PC-3 (cell line): ENCODE measurements at regions not wholly inside any gene's neighbourhood (a gene's known extent, or its start where the extent isn't known, plus 50 kb on each side); places are given as distances from the start of the nearest gene placed in this dataset.

Experiments used
- ATAC-seq: fragments of 200-7000 bp; cut with Tn5 transposase; 2 replicates; pipeline ENCODE4 v1.9.1; 2020; ENCODE audit warnings: mild to moderate bottlenecking, moderate library complexity
- BruUV-seq: library from RNA; stranded (reverse); fragments of 400-500 nt; replicated peaks from 2 replicates; lab custom pipeline; 2021; lab: Mats Ljungman, UMichigan
- CTCF ChIA-PET: fragments of 300-600 bp; sonication (Branson Sonifier 250); formaldehyde crosslinking; loops from one replicate; lab custom pipeline; 2022; ENCODE audit warnings: antibody characterized with exemption; lab: Charles Lee
- POLR2A ChIA-PET: fragments of 300-600 bp; sonication (Branson Sonifier 250); formaldehyde crosslinking; loops from one replicate; lab custom pipeline; 2022; ENCODE audit warnings: antibody characterized with exemption; ENCODE audit not compliant: unreplicated experiment; lab: Charles Lee
- DNase-seq: peaks from one replicate; pipeline ENCODE4 v3.0.0-alpha.2; 2015
- H2AFZ ChIP-seq: fragments of 300-600 bp; sonication (generic); 2 replicates; pipeline ENCODE4 v1.6.0; 2016; ENCODE audit warnings: antibody characterized with exemption, low read length
- H3F3A ChIP-seq: fragments of 300-600 bp; sonication (generic); one replicate; pipeline ENCODE4 v1.6.0; 2017; ENCODE audit warnings: antibody characterized with exemption, low read length, control low read depth, mild to moderate bottlenecking; ENCODE audit not compliant: unreplicated experiment
- H3K27ac ChIP-seq: fragments of 300-600 bp; sonication (generic); 2 replicates; pipeline ENCODE4 v1.5.1; 2016; ENCODE audit warnings: mild to moderate bottlenecking, low read length
- H3K27me3 ChIP-seq: fragments of 300-600 bp; sonication (generic); 2 replicates; pipeline ENCODE4 v1.6.1; 2016; ENCODE audit warnings: low read length, mixed read lengths
- H3K36me3 ChIP-seq: fragments of 300-600 bp; sonication (generic); 2 replicates; pipeline ENCODE4 v1.6.1; 2016; ENCODE audit warnings: low read depth, mixed run types, low read length, mixed read lengths
- H3K4me1 ChIP-seq: fragments of 300-600 bp; sonication (generic); 2 replicates; pipeline ENCODE4 v1.5.1; 2016; ENCODE audit warnings: low read length; ENCODE audit not compliant: insufficient read depth
- H3K4me2 ChIP-seq: fragments of 300-600 bp; sonication (generic); 2 replicates; pipeline ENCODE4 v1.6.0; 2016; ENCODE audit warnings: low read length
- H3K4me3 ChIP-seq: fragments of 300-600 bp; sonication (generic); 2 replicates; pipeline ENCODE4 v1.5.1; 2016; ENCODE audit warnings: mild to moderate bottlenecking, low read length, mixed read lengths
- H3K79me2 ChIP-seq: fragments of 300-600 bp; sonication (generic); 2 replicates; pipeline ENCODE4 v1.6.1; 2017; ENCODE audit warnings: low read length, mixed read lengths
- H3K9ac ChIP-seq: fragments of 300-600 bp; sonication (generic); 2 replicates; pipeline ENCODE4 v1.6.0; 2016; ENCODE audit warnings: mild to moderate bottlenecking, low read length
- H3K9me2 ChIP-seq: fragments of 300-600 bp; sonication (generic); replicated peaks from 2 replicates; pipeline ENCODE4 v1.6.1; 2016; ENCODE audit warnings: mixed run types, low read length, mixed read lengths
- H3K9me3 ChIP-seq: fragments of 300-600 bp; sonication (generic); 2 replicates; pipeline ENCODE4 v1.6.1; 2016; ENCODE audit warnings: low read length, mixed read lengths
- H4K20me1 ChIP-seq: fragments of 300-600 bp; sonication (generic); 2 replicates; pipeline ENCODE4 v1.6.1; 2016; ENCODE audit warnings: low read length, mixed read lengths
- EZH2 ChIP-seq: fragments of 300-600 bp; sonication (generic); IDR thresholded peaks from one replicate; pipeline ENCODE4 v1.6.1; 2017; ENCODE audit warnings: antibody characterized with exemption, mild to moderate bottlenecking, low read length; ENCODE audit not compliant: unreplicated experiment
- EZH2phosphoT487 ChIP-seq: fragments of 300-600 bp; sonication (generic); IDR thresholded peaks from 2 replicates; pipeline ENCODE4 v1.6.1; 2018; ENCODE audit warnings: mild to moderate bottlenecking, antibody characterized with exemption, low read length, borderline replicate concordance
- intact Hi-C: fragments of 100-400 bp; cut with micrococcal nuclease; formaldehyde crosslinking; loops from 2 replicates; pipeline ENCODE4 v1.9.0; 2023
- TF ChIP-seq, protein P1 (sequence below): fragments of 300-600 bp; sonication (generic); conservative IDR thresholded peaks from 2 replicates; pipeline ENCODE4 v1.5.1; 2017; ENCODE audit warnings: antibody characterized with exemption, low read depth, mild to moderate bottlenecking, low read length

DNA sequence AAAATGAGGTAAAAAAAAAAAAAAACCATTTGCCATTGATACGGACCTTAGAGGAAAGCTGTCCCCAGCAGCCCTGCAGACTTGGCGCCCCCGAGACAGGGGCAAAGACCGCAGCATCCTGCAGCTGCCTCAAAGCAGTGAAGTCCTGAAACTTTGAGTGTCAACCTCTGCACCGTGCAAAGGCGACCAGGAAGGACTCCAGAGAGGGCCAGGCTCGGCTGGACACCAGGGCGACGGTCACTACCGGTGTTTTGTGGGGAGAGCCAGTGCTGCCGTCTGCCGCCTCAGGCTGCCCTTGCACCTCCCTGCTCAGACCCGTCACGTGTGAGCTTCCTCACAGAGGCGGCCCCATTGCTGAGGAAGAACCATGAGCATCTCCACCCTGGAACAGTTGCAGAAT, 146.7 kb upstream of the SPACA7 start:
- H4K20me1 ChIP-seq = no peaks in the 10 kb centered on the region
- H3K27ac ChIP-seq = no peak overlapping the region
- H3K4me3 ChIP-seq = no peak overlapping the region
- H3K9me3 ChIP-seq = no peaks in the 10 kb centered on the region
- no TSS peak for BruUV-seq
- no peaks in the 10 kb centered on the region for H3F3A ChIP-seq
- no peak for DNase-seq
- H3K4me2 ChIP-seq = no peak overlapping the region
- CTCF ChIA-PET = no interaction called here
- no peaks in the 10 kb centered on the region for H3K79me2 ChIP-seq
- no peaks in the 10 kb centered on the region for H3K36me3 ChIP-seq
- POLR2A ChIA-PET = no interaction called here
- intact Hi-C loops = no loop called here
- no peak overlapping the region for H2AFZ ChIP-seq
- ATAC-seq = no peak
- H3K4me1 ChIP-seq = no peaks in the 10 kb centered on the region
- H3K9ac ChIP-seq = no peak overlapping the region
- no peak for TF ChIP-seq EZH2
- TF ChIP-seq, protein P1, sequence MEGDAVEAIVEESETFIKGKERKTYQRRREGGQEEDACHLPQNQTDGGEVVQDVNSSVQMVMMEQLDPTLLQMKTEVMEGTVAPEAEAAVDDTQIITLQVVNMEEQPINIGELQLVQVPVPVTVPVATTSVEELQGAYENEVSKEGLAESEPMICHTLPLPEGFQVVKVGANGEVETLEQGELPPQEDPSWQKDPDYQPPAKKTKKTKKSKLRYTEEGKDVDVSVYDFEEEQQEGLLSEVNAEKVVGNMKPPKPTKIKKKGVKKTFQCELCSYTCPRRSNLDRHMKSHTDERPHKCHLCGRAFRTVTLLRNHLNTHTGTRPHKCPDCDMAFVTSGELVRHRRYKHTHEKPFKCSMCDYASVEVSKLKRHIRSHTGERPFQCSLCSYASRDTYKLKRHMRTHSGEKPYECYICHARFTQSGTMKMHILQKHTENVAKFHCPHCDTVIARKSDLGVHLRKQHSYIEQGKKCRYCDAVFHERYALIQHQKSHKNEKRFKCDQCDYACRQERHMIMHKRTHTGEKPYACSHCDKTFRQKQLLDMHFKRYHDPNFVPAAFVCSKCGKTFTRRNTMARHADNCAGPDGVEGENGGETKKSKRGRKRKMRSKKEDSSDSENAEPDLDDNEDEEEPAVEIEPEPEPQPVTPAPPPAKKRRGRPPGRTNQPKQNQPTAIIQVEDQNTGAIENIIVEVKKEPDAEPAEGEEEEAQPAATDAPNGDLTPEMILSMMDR = no peak
- TF ChIP-seq EZH2phosphoT487 = no peak
- no peaks in the 10 kb centered on the region for H3K9me2 ChIP-seq
- peaks cover 74% of the 10 kb centered on the region for H3K27me3 ChIP-seq

DNA sequence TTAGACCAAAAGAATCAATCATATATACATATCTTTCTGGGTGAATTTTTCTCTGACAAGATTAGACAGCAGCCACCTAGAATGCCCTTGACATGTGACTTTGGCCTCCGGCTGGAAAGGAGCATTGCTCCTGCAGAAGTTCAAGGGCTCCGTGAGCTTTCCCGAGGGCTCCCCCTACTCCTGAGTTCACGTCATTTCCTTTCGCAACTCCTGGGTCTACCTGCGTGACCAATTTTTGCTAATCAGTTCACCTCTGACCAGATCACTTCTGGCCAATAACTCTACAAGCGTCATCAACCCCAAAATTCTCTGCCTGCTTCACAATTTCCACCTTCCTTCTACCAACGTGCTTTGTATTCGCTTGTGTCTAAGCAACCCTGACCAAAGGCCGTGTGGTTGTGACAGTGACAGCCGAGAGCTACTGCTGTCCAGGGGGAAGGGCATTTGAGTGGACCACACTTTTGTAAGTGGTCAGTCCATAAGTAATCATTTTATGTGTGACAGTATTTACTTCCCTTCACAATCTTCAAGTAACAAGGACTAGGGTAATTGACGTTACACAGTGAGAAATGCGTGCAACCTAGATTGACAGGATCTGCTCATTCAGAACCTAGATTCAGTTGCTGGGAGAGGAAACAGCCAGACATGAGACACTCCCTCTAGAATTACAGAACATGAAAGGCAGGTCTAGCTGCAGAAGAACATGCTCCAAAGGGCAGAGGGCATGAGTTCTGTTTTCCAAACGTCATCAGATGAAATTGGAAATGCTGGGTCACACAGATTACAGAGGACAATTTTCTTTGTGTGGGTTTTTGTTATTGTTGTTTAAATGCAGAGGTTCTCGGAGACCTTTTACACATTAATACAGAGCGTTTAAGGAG, 145.9 kb upstream of the SPACA7 start:
- H3K9ac ChIP-seq = no peak overlapping the region
- H3K4me2 ChIP-seq = no peak overlapping the region
- DNase-seq (no peak), ATAC-seq (no peak)
- no peaks in the 10 kb centered on the region for H3K36me3 ChIP-seq
- H3K4me1 ChIP-seq = no peaks in the 10 kb centered on the region
- no peaks in the 10 kb centered on the region for H3K9me2 ChIP-seq
- H3K9me3 ChIP-seq = no peaks in the 10 kb centered on the region
- intact Hi-C loops = no loop called here
- BruUV-seq = no TSS peak
- ChIA-PET POLR2A (no interaction called here), CTCF (no interaction called here)
- no peaks in the 10 kb centered on the region for H3F3A ChIP-seq
- H3K27ac ChIP-seq = no peak overlapping the region
- H3K79me2 ChIP-seq = no peaks in the 10 kb centered on the region
- no peak overlapping the region for H3K4me3 ChIP-seq
- no peak overlapping the region for H2AFZ ChIP-seq
- no peaks in the 10 kb centered on the region for H4K20me1 ChIP-seq
- TF ChIP-seq EZH2 (no peak), EZH2phosphoT487 (no peak)
- TF ChIP-seq, protein P1 = no peak
- H3K27me3 ChIP-seq = peaks cover 77% of the 10 kb centered on the region

DNA sequence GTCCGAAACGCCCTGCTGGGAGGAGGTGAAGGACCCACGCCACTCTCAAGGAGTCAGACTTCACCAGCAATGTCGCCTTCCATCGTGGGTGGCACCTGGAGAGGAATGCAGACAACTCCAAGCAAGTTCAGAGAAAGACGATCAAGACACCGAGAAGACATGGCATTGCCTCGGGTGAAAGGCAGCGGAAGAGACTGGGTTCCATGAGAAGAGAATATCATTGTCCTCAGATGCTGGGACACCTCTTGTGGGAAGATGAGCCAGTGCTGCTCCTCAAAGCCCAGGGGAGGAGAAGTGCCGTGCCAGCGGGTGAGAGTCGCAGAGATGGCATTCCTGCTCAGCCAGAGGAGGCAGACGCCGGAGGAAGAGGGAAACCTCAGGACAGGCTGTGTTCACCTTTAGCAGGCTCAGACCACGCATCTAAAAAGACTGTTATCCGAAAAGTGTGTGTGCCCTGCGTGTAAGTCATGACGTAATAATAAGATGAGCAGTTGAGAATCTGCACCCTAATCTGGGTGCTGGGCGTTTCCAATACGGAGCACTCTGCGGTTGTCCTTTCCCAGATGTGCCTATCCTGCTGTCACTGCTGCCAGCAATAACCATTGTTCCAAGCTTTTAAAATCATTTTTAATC, 144.6 kb upstream of the SPACA7 start:
- no peaks in the 10 kb centered on the region for H3K4me1 ChIP-seq
- no peaks in the 10 kb centered on the region for H3K9me3 ChIP-seq
- no peaks in the 10 kb centered on the region for H3F3A ChIP-seq
- no peak overlapping the region for H3K9ac ChIP-seq
- no peak overlapping the region for H3K4me3 ChIP-seq
- DNase-seq (no peak), ATAC-seq (no peak)
- no peaks in the 10 kb centered on the region for H4K20me1 ChIP-seq
- H3K4me2 ChIP-seq = no peak overlapping the region
- CTCF ChIA-PET = no interaction called here
- no peaks in the 10 kb centered on the region for H3K79me2 ChIP-seq
- no peak overlapping the region for H2AFZ ChIP-seq
- intact Hi-C loops = no loop called here
- H3K36me3 ChIP-seq = no peaks in the 10 kb centered on the region
- no peak overlapping the region for H3K27ac ChIP-seq
- POLR2A ChIA-PET = no interaction called here
- no TSS peak for BruUV-seq
- TF ChIP-seq EZH2 (no peak), EZH2phosphoT487 (no peak)
- TF ChIP-seq, protein P1 = no peak
- peaks cover 87% of the 10 kb centered on the region for H3K27me3 ChIP-seq
- H3K9me2 ChIP-seq = no peaks in the 10 kb centered on the region
